ENCODE measurements at regions not wholly inside any gene's neighbourhood (a gene's known extent, or its start where the extent isn't known, plus 50 kb on each side); places are given as distances from the start of the nearest gene placed in this dataset.

DNA sequence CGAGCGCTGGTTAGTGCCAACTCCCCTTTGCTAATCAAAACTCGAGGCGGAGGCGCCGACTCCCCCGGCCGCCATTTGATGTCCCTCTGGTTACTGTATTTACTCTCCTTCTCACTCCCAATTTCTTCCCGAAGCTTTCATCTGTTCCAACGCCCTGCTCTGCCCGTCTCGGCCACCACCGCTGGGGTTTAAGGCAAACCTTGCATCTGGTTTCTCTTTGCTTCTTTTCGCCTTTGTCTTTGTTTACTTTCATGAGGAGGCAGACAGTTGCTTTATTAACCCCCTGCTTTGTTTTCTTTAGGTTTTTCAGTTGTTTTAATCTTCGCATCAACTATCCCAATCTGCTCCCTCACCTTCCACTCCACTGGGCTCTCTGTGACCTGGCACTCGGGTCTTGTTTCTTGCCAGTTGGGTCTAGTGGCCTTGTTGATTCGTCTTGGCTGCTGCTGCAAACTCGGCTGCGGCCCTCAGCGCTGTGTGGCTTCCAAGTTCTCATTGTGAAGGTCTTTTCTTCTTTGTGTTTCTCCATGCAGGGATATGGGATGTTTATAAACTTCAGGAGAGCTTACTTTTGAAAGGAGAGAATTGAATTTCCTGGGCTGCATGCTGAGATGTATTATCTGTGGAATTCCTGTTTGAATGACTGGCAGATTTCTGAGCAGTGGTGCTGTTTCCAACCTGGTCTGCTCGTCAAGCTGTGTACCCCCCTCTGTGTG lies 155.1 kb downstream of the CDC5L start:
- TF ChIP-seq, protein P1, sequence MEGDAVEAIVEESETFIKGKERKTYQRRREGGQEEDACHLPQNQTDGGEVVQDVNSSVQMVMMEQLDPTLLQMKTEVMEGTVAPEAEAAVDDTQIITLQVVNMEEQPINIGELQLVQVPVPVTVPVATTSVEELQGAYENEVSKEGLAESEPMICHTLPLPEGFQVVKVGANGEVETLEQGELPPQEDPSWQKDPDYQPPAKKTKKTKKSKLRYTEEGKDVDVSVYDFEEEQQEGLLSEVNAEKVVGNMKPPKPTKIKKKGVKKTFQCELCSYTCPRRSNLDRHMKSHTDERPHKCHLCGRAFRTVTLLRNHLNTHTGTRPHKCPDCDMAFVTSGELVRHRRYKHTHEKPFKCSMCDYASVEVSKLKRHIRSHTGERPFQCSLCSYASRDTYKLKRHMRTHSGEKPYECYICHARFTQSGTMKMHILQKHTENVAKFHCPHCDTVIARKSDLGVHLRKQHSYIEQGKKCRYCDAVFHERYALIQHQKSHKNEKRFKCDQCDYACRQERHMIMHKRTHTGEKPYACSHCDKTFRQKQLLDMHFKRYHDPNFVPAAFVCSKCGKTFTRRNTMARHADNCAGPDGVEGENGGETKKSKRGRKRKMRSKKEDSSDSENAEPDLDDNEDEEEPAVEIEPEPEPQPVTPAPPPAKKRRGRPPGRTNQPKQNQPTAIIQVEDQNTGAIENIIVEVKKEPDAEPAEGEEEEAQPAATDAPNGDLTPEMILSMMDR (IDR thresholded peaks at IDR 0.05 in 8 of 11, conservative IDR thresholded peaks at IDR 0.05 in 3 of 11) = no peak
- no peak for TF ChIP-seq POLR2A (IDR thresholded peaks at IDR 0.05)
- TF ChIP-seq POLR2AphosphoS5 (IDR thresholded peaks at IDR 0.05) = no peak
